ENCODE measurements at regions not wholly inside any gene's neighbourhood (a gene's known extent, or its start where the extent isn't known, plus 50 kb on each side); places are given as distances from the start of the nearest gene placed in this dataset.
"Not testable (repeated sequence)": the region's sequence is repeated elsewhere in the genome, so short reads cannot be mapped to it uniquely, and the experiment has no call there.

DNA sequence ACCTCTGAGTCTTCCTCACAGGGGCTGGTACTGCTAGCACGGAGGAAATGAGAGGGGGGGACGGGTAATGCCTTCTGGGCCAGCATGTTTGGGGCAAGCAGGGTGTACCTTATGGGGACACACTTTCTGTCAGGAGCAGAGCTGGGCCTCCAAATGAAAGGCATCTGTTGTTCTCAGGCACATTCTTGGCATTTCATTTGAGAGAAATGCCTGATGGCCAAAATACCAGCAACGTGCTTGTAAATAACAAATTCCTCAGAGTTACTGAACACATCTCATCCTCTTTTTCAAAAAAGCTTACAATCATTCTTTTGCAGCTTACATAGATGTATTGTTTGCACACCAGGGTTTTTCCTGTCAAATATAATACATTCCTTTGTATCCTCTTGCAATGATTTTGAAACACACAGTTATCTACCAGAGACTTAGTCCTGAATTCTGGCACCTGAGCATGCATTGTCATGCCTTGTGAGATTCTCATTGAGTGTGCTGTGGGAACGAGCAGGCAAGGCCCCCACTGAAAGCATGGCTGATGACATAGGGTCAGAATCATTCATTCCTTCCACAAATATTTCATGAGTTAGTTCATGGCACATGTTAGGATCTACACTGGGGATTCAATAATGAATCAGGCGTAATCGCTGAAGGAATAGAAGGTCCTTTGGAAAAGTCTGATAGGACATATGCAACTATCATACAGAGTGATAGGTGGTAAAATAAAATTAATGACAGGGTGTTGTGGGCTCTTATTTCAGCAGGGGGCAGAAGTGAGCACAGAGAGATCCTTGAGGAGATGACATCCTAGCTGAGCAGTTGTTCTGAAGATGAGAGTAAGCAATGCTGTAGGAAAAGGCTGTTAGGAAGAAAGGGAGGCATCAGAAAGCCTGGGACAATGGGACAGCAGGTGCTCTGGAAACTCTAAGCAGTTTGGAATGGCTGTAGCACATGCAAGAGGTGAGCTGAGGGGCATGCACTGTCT, 260.9 kb upstream of the TUT7 start:
- Histone ChIP-seq H3K36me3 (ENCODE audit: control insufficient read depth in 2 of 3, insufficient read depth in 3 of 3, low read length in 3 of 3) (no peaks in the 10 kb centered on the region), H3K4me1 (ENCODE audit: control insufficient read depth in 2 of 3, insufficient read depth in 2 of 3, low read depth in 1 of 3, low read length in 3 of 3) (no peaks in the 10 kb centered on the region), H3K4me3 (ENCODE audit: low read length in 3 of 3) (no peak overlapping the region), H3K9ac (ENCODE audit: low read length in 3 of 3) (no peak overlapping the region), H3K27me3 (ENCODE audit: control insufficient read depth, insufficient read depth, low read length) (no peaks in the 10 kb centered on the region), H3K9me3 (ENCODE audit: control insufficient read depth in 2 of 3, insufficient read depth in 1 of 3, low read length in 3 of 3) (no peaks in the 10 kb centered on the region), H3K27ac (ENCODE audit: low read depth in 2 of 2, low read length in 2 of 2) (no peak overlapping the region)
- intact Hi-C loops (cut with DNase I): loop anchor here (5.0 kb wide), 1 partner anchor 707 kb away; no protein-coding TSS in a partner anchor
- TF ChIP-seq, protein P1, sequence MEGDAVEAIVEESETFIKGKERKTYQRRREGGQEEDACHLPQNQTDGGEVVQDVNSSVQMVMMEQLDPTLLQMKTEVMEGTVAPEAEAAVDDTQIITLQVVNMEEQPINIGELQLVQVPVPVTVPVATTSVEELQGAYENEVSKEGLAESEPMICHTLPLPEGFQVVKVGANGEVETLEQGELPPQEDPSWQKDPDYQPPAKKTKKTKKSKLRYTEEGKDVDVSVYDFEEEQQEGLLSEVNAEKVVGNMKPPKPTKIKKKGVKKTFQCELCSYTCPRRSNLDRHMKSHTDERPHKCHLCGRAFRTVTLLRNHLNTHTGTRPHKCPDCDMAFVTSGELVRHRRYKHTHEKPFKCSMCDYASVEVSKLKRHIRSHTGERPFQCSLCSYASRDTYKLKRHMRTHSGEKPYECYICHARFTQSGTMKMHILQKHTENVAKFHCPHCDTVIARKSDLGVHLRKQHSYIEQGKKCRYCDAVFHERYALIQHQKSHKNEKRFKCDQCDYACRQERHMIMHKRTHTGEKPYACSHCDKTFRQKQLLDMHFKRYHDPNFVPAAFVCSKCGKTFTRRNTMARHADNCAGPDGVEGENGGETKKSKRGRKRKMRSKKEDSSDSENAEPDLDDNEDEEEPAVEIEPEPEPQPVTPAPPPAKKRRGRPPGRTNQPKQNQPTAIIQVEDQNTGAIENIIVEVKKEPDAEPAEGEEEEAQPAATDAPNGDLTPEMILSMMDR (IDR thresholded peaks at IDR 0.05; ENCODE audit: borderline replicate concordance, extremely low read depth, insufficient read depth): peak; percentile 34
- FAIRE-seq (no peak), DNase-seq (peak in 3 of 5 donors; percentile 36 to 70 (median 52))

DNA sequence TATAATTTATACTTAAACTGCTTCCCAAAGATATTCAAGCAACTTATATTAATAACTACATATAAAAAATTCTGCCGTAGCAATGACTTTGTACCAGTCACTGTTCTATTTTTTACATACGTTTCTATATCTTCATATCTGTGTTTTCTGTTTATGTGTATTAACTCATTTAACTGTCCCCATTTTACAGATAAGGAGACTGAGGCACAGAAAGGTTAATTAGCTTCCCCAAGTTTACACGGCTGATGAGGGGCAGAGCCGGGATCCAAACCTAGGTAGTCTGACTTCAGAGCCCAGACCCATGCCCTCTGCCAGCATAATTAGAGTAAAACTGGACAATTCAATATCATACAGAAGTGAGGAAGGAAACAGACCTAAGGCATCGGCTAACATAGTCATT, 259.7 kb upstream of the TUT7 start:
- Histone ChIP-seq H3K4me3 (ENCODE audit: low read length in 3 of 3) (no peak overlapping the region), H3K4me1 (ENCODE audit: control insufficient read depth in 2 of 3, insufficient read depth in 2 of 3, low read depth in 1 of 3, low read length in 3 of 3) (no peaks in the 10 kb centered on the region), H3K36me3 (ENCODE audit: control insufficient read depth in 2 of 3, insufficient read depth in 3 of 3, low read length in 3 of 3) (no peaks in the 10 kb centered on the region), H3K27ac (ENCODE audit: low read depth in 2 of 2, low read length in 2 of 2) (no peak overlapping the region), H3K27me3 (ENCODE audit: control insufficient read depth, insufficient read depth, low read length) (no peaks in the 10 kb centered on the region), H3K9ac (ENCODE audit: low read length in 3 of 3) (no peak overlapping the region), H3K9me3 (ENCODE audit: control insufficient read depth in 2 of 3, insufficient read depth in 1 of 3, low read length in 3 of 3) (no peaks in the 10 kb centered on the region)
- intact Hi-C loops (cut with DNase I): no loop called here
- FAIRE-seq (no peak), DNase-seq (no peak)
- TF ChIP-seq, protein P1 (IDR thresholded peaks at IDR 0.05; ENCODE audit: borderline replicate concordance, extremely low read depth, insufficient read depth): no peak

DNA sequence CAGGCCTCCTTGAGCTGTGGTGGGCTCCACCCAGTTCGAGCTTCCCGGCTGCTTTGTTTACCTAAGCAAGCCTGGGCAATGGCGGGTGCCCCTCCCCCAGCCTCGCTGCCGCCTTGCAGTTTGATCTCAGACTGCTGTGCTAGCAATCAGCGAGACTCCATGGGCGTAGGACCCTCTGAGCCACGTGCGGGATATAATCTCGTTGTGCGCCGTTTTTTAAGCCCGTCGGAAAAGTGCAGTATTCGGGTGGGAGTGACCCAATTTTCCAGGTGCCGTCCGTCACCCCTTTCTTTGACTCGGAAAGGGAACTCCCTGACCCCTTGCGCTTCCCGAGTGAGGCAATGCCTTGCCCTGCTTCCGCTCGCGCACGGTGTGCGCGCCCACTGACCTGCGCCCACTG, 257.3 kb upstream of the TUT7 start:
- not testable (repeated sequence) for DNase-seq

DNA sequence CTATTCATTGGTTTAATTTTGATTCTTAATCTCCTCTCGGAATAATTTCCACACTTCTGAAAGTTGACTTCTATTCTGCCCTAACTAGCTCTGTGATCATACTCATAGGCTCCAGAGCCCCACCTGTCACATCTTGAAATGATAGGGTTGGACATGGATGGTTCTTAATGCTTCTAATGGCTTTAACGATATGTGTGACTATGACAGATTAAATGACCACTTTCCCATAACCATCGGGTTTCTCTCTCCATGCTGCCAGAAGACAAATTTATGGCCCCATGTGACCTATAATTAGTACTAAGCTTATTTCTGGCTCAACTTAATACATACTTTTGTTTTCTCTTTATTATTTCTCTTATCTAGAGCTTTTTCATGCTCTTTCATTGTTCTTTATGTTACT, 251.1 kb upstream of the TUT7 start:
- no peaks in the 10 kb centered on the region for H3K4me1 ChIP-seq (ENCODE audit: control insufficient read depth in 2 of 3, insufficient read depth in 2 of 3, low read depth in 1 of 3, low read length in 3 of 3)
- TF ChIP-seq, protein P1 (IDR thresholded peaks at IDR 0.05; ENCODE audit: borderline replicate concordance, extremely low read depth, insufficient read depth): no peak
- no peaks in the 10 kb centered on the region for H3K27me3 ChIP-seq (ENCODE audit: control insufficient read depth, insufficient read depth, low read length)
- no peak for DNase-seq
- intact Hi-C loops (cut with DNase I): no loop called here
- H3K36me3 ChIP-seq (ENCODE audit: control insufficient read depth in 2 of 3, insufficient read depth in 3 of 3, low read length in 3 of 3): no peaks in the 10 kb centered on the region
- no peaks in the 10 kb centered on the region for H3K9me3 ChIP-seq (ENCODE audit: control insufficient read depth in 2 of 3, insufficient read depth in 1 of 3, low read length in 3 of 3)
- no peak for FAIRE-seq
- H3K27ac ChIP-seq (ENCODE audit: low read depth in 2 of 2, low read length in 2 of 2): no peak overlapping the region
- H3K4me3 ChIP-seq (ENCODE audit: low read length in 3 of 3): no peak overlapping the region
- H3K9ac ChIP-seq (ENCODE audit: low read length in 3 of 3): no peak overlapping the region

More for the DNA sequence above, 257.3 kb upstream of the TUT7 start:
- H3K4me3 ChIP-seq (ENCODE audit: low read length in 3 of 3); H3K27me3 ChIP-seq (ENCODE audit: control insufficient read depth, insufficient read depth, low read length); H3K36me3 ChIP-seq (ENCODE audit: control insufficient read depth in 2 of 3, insufficient read depth in 3 of 3, low read length in 3 of 3); H3K9ac ChIP-seq (ENCODE audit: low read length in 3 of 3); H3K27ac ChIP-seq (ENCODE audit: low read depth in 2 of 2, low read length in 2 of 2); FAIRE-seq; H3K4me1 ChIP-seq (ENCODE audit: control insufficient read depth in 2 of 3, insufficient read depth in 2 of 3, low read depth in 1 of 3, low read length in 3 of 3); intact Hi-C loops (cut with DNase I); H3K9me3 ChIP-seq (ENCODE audit: control insufficient read depth in 2 of 3, insufficient read depth in 1 of 3, low read length in 3 of 3): not testable (repeated sequence)
